ENCODE measurements at regions not wholly inside any gene's neighbourhood (a gene's known extent, or its start where the extent isn't known, plus 50 kb on each side); places are given as distances from the start of the nearest gene placed in this dataset.

DNA sequence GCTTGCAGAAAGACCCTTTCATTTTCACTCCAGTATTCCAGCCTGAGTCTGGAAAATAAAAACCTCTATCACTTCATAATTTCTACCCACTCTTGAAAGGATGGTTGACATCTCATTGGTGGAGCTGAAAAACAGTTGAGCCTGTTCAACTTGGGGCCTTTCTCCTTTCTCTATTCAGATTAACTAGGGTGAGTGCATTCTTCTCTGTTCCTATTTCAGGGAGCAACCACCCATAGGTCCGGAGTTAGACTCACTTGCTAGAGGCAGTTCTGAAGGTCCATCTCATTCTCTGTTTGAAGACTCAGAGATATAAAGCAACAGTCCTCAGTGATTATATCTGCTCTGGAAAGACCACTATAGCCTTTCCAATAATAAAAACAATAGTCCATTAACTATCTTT is 167.9 kb upstream of the SPOPL start:
- Mint-ChIP-seq H3K36me3 (ENCODE audit: insufficient read depth in 1 of 3, low read depth in 3 of 3) (no peaks in the 10 kb centered on the region), H3K4me1 (0 out of 4 replicates have a peak, but pooled peaks cover 0 to 3% of the 10 kb centered on the region in 2 experiments), H3K4me3 (no peak overlapping the region), H3K27ac (peak overlapping the region in 1 of 3 experiments; percentile 30; a peak in 2 of 7 replicates), H3K27me3 (ENCODE audit: low read depth) (no peaks in the 10 kb centered on the region), H3K9me3 (no peaks in the 10 kb centered on the region)
- Histone ChIP-seq H3T11ph (ENCODE audit: low read length) (no peak overlapping the region), H4K8ac (replicated peaks; ENCODE audit: insufficient read length, low read depth, low read length) (no peak overlapping the region), H3K27me3 (ENCODE audit: insufficient read depth, low read length) (no peaks in the 10 kb centered on the region), H3K14ac (ENCODE audit: insufficient read depth, low read length) (no peak overlapping the region), H3K4me2 (ENCODE audit: insufficient read depth, insufficient read length, low read length) (no peak overlapping the region), H3K18ac (ENCODE audit: insufficient read length, low read depth, low read length) (no peak overlapping the region), H3K23me2 (ENCODE audit: insufficient read length, low read depth, low read length, poor library complexity, severe bottlenecking) (no peaks in the 10 kb centered on the region), H3K56ac (ENCODE audit: insufficient read length, low read depth, low read length) (no peak overlapping the region), H3K79me2 (ENCODE audit: insufficient read depth, low read length) (no peaks in the 10 kb centered on the region), H3K79me1 (ENCODE audit: insufficient read depth, low read depth, low read length, poor library complexity, severe bottlenecking) (no peaks in the 10 kb centered on the region), H2BK15ac (ENCODE audit: low read depth, low read length) (no peak overlapping the region), H3K4ac (ENCODE audit: low read depth, low read length) (no peak overlapping the region), H3K4me1 (ENCODE audit: insufficient read depth, low read length) (no peaks in the 10 kb centered on the region), H3K27ac (ENCODE audit: insufficient read length, low read depth, low read length) (no peak overlapping the region), H4K20me1 (ENCODE audit: control insufficient read depth, insufficient read depth, insufficient read length) (no peaks in the 10 kb centered on the region), H3K9me3 (ENCODE audit: control insufficient read depth, low read depth, low read length) (no peaks in the 10 kb centered on the region), H3K23ac (ENCODE audit: insufficient read length, low read depth, low read length) (no peak overlapping the region), H2BK12ac (ENCODE audit: insufficient read length, low read depth, low read length) (no peak overlapping the region), H2BK5ac (ENCODE audit: insufficient read length, low read length) (no peak overlapping the region), H2AK5ac (ENCODE audit: insufficient read length, low read length) (no peak overlapping the region), H4K91ac (ENCODE audit: insufficient read length, low read depth, low read length) (no peak overlapping the region), H2BK120ac (ENCODE audit: low read depth, low read length, poor library complexity, severe bottlenecking) (no peak overlapping the region), H3K9ac (ENCODE audit: extremely low read depth, insufficient read length, low read length) (no peak overlapping the region), H2AFZ (ENCODE audit: low read length) (no peak overlapping the region), H4K5ac (ENCODE audit: insufficient read length, low read depth, low read length) (no peak overlapping the region), H2BK20ac (ENCODE audit: low read depth, low read length, poor library complexity, severe bottlenecking) (no peak overlapping the region)
- no peak for DNase-seq
- WGBS (ENCODE audit: extremely low coverage, insufficient read length, low lambda C conversion rate): no CpG with 5 or more reads among the region's 1 CpG
- TF ChIP-seq, protein P1, sequence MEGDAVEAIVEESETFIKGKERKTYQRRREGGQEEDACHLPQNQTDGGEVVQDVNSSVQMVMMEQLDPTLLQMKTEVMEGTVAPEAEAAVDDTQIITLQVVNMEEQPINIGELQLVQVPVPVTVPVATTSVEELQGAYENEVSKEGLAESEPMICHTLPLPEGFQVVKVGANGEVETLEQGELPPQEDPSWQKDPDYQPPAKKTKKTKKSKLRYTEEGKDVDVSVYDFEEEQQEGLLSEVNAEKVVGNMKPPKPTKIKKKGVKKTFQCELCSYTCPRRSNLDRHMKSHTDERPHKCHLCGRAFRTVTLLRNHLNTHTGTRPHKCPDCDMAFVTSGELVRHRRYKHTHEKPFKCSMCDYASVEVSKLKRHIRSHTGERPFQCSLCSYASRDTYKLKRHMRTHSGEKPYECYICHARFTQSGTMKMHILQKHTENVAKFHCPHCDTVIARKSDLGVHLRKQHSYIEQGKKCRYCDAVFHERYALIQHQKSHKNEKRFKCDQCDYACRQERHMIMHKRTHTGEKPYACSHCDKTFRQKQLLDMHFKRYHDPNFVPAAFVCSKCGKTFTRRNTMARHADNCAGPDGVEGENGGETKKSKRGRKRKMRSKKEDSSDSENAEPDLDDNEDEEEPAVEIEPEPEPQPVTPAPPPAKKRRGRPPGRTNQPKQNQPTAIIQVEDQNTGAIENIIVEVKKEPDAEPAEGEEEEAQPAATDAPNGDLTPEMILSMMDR (conservative IDR thresholded peaks at IDR 0.05): no peak

Data from H9 (cell line).